HG03175 (cell line): ENCODE measurements at regions not wholly inside any gene's neighbourhood (a gene's known extent, or its start where the extent isn't known, plus 50 kb on each side); places are given as distances from the start of the nearest gene placed in this dataset.

Source experiments
- ATAC-seq: cut with Tn5 transposase; IDR thresholded peaks from one replicate; pipeline ENCODE4 v1.9.1; 2021; ENCODE audit warnings: mild to moderate bottlenecking, moderate library complexity; ENCODE audit not compliant: unreplicated experiment

- ATAC-seq, result no peak
These were observed 272.4 kb upstream of the MYO3A start for GRCh38 chr10:25661632-25662031.

- no peak for ATAC-seq
These were observed 267.8 kb upstream of the MYO3A start for GRCh38 chr10:25666276-25666675.

- ATAC-seq, result no peak
These were observed 258.8 kb upstream of the MYO3A start for GRCh38 chr10:25675204-25675603.

GRCh38 chr10:25675615-25676014 is 258.4 kb upstream of the MYO3A start:
- ATAC-seq, result no peak

GRCh38 chr10:25678220-25678619 is 255.8 kb upstream of the MYO3A start:
- ATAC-seq, result no peak

- ATAC-seq, result no peak
These were observed 255.4 kb upstream of the MYO3A start for GRCh38 chr10:25678666-25679065.

- no peak for ATAC-seq
These were observed 251.7 kb upstream of the MYO3A start for GRCh38 chr10:25682203-25682851.

GRCh38 chr10:25683344-25683743 is 250.7 kb upstream of the MYO3A start:
- ATAC-seq, result no peak

GRCh38 chr10:25687521-25687920 is 246.5 kb upstream of the MYO3A start:
- no peak for ATAC-seq

GRCh38 chr10:25689346-25690100 is 244.5 kb upstream of the MYO3A start:
- no peak for ATAC-seq

GRCh38 chr10:25692761-25693160 is 241.3 kb upstream of the MYO3A start:
- no peak for ATAC-seq

GRCh38 chr10:25694206-25694933 is 239.7 kb upstream of the MYO3A start:
- no peak for ATAC-seq

- no peak for ATAC-seq
These were observed 239.1 kb upstream of the MYO3A start for GRCh38 chr10:25694971-25695370.

GRCh38 chr10:25695586-25695985 is 238.4 kb upstream of the MYO3A start:
- no peak for ATAC-seq

GRCh38 chr10:25696013-25696708 is 237.9 kb upstream of the MYO3A start:
- ATAC-seq, result no peak

- ATAC-seq, result no peak
These were observed 236.6 kb upstream of the MYO3A start for GRCh38 chr10:25697412-25697811.

- no peak for ATAC-seq
These were observed 235.4 kb upstream of the MYO3A start for GRCh38 chr10:25698638-25699037.

GRCh38 chr10:25699631-25700030 is 234.4 kb upstream of the MYO3A start:
- ATAC-seq, result no peak

GRCh38 chr10:25701652-25702051 is 232.4 kb upstream of the MYO3A start:
- no peak for ATAC-seq

GRCh38 chr10:25704622-25705021 is 229.4 kb upstream of the MYO3A start:
- ATAC-seq, result no peak

- no peak for ATAC-seq
These were observed 226.5 kb upstream of the MYO3A start for GRCh38 chr10:25707572-25707971.
